Uterus (tissue), 2 donors: ENCODE measurements at regions not wholly inside any gene's neighbourhood (a gene's known extent, or its start where the extent isn't known, plus 50 kb on each side); places are given as distances from the start of the nearest gene placed in this dataset.

Source experiments
- CTCF ChIP-seq, 4 experiments: fragments of 200-600 bp in 2 of 4; fragments of 450-650 bp in 2 of 4; sonication (generic) in 2 of 4; IDR thresholded peaks; one replicate each; pipeline ENCODE4 v1.5.1; 2016 to 2019; ENCODE audit warnings: antibody characterized with exemption in 4 of 4, mild to moderate bottlenecking in 2 of 4, moderate library complexity in 1 of 4
- POLR2A ChIP-seq, 2 donors: fragments of 450-650 bp; IDR thresholded peaks; one replicate each; pipeline ENCODE4 v1.6.1; 2016; ENCODE audit warnings: antibody characterized with exemption in 2 of 2, mild to moderate bottlenecking in 1 of 2, moderate library complexity in 1 of 2

DNA sequence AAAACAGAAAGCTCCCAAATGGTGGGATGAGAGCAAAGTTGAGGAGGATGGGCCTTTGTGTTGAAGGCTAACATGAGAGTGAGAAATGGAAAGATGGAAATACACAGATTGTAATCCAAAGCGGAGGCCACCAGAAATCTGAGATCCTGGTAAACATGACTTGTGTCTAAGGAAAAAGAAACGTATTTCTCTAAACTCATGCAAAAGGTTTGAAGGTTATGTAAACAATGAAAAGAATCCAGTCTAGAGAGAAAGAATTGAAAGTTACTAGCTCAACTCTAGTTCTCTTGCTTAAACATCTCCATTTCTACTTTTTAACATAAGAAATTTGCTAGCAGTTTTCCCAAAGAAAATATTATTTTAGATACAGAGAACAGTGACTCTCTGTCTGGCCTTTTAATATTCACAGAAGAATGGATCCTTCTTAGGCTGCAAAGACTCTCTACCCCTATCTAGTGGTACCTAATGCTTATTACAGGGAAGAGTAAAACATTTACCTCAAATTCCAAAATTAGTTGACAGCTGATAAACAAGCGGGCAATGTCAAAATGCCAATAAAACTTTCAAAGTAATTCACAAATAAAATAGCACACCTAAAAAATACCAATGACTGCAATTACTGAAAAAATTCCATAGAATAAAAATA, 75.8 kb upstream of the SOX5 start:
- no peak for TF ChIP-seq CTCF (IDR thresholded peaks at IDR 0.05)
- no peak for TF ChIP-seq POLR2A (IDR thresholded peaks at IDR 0.05)
